ENCODE measurements at regions not wholly inside any gene's neighbourhood (a gene's known extent, or its start where the extent isn't known, plus 50 kb on each side); places are given as distances from the start of the nearest gene placed in this dataset.

DNA sequence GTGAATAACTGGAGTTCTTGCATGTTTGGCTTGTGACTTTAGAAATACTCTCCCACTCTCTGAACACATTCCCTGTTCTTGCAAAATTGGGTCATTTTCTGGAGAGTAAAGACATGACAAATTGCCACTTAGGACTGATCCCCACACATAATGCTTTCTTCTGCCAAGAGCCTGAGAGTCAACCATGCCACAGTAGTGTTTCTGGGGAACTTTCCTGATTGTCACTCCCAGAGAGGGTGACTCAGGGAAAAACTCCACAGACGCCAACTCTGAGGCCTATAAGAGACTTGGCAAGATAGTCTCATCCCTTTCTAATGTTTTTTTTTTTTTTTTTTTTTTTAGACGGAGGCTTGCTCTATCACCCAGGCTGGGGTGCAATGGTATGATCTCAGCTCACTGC, 157.8 kb downstream of the ATG4C start:
- H3K4me1 ChIP-seq (ENCODE audit: insufficient read depth, low read length) = no peaks in the 10 kb centered on the region
- no peaks in the 10 kb centered on the region for H4K20me1 ChIP-seq (ENCODE audit: insufficient read depth, low read length)
- TF ChIP-seq, protein P1, sequence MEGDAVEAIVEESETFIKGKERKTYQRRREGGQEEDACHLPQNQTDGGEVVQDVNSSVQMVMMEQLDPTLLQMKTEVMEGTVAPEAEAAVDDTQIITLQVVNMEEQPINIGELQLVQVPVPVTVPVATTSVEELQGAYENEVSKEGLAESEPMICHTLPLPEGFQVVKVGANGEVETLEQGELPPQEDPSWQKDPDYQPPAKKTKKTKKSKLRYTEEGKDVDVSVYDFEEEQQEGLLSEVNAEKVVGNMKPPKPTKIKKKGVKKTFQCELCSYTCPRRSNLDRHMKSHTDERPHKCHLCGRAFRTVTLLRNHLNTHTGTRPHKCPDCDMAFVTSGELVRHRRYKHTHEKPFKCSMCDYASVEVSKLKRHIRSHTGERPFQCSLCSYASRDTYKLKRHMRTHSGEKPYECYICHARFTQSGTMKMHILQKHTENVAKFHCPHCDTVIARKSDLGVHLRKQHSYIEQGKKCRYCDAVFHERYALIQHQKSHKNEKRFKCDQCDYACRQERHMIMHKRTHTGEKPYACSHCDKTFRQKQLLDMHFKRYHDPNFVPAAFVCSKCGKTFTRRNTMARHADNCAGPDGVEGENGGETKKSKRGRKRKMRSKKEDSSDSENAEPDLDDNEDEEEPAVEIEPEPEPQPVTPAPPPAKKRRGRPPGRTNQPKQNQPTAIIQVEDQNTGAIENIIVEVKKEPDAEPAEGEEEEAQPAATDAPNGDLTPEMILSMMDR (IDR thresholded peaks at IDR 0.05; ENCODE audit: extremely low read depth, low read depth, low read length) = no peak
- no peaks in the 10 kb centered on the region for H3K79me2 ChIP-seq (ENCODE audit: insufficient read depth, low read length)
- no peak for DNase-seq (ENCODE audit: insufficient read length, low spot score, missing footprints)
- H2AFZ ChIP-seq (ENCODE audit: low read length) = no peak overlapping the region
- no peak overlapping the region for H3K27ac ChIP-seq (ENCODE audit: low read depth, low read length)
- no peaks in the 10 kb centered on the region for H3K9me3 ChIP-seq (ENCODE audit: low read depth, low read length)
- no peaks in the 10 kb centered on the region for H3K27me3 ChIP-seq (ENCODE audit: insufficient read depth, low read length)
- no peaks in the 10 kb centered on the region for H3K36me3 ChIP-seq (ENCODE audit: insufficient read depth, low read length)
- H3K4me2 ChIP-seq (ENCODE audit: insufficient read depth, low read length) = no peak overlapping the region
- H3K4me3 ChIP-seq (ENCODE audit: insufficient read depth, low read length) = no peak overlapping the region

DNA sequence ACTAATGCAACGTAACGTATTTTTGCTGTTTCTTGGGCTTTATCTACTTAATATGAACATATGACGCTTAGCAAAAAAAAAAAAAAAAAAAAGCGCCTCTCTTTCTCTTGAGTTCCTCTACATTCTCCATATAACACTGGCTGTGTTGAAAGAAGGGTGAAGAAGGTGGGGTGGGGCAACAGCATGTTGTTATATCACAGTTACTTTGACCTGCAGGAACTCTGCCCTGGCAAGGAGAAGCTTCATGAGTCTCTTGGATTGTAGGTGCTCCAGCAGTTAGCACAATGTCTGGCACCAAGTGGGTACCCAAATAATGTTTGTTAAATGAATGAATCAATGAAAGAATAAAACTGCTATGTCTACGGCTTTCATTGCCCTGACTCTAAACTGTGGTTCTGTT, 162.6 kb downstream of the ATG4C start:
- H3K4me3 ChIP-seq (ENCODE audit: insufficient read depth, low read length) = no peak overlapping the region
- H3K27me3 ChIP-seq (ENCODE audit: insufficient read depth, low read length) = peaks cover 3% of the 10 kb centered on the region
- H3K36me3 ChIP-seq (ENCODE audit: insufficient read depth, low read length) = no peaks in the 10 kb centered on the region
- H3K79me2 ChIP-seq (ENCODE audit: insufficient read depth, low read length) = no peaks in the 10 kb centered on the region
- H3K9me3 ChIP-seq (ENCODE audit: low read depth, low read length) = no peaks in the 10 kb centered on the region
- DNase-seq (ENCODE audit: insufficient read length, low spot score, missing footprints) = no peak
- no peaks in the 10 kb centered on the region for H3K4me1 ChIP-seq (ENCODE audit: insufficient read depth, low read length)
- no peak overlapping the region for H2AFZ ChIP-seq (ENCODE audit: low read length)
- H3K27ac ChIP-seq (ENCODE audit: low read depth, low read length) = no peak overlapping the region
- H4K20me1 ChIP-seq (ENCODE audit: insufficient read depth, low read length) = no peaks in the 10 kb centered on the region
- TF ChIP-seq, protein P1 (IDR thresholded peaks at IDR 0.05; ENCODE audit: extremely low read depth, low read depth, low read length) = no peak
- no peak overlapping the region for H3K4me2 ChIP-seq (ENCODE audit: insufficient read depth, low read length)

DNA sequence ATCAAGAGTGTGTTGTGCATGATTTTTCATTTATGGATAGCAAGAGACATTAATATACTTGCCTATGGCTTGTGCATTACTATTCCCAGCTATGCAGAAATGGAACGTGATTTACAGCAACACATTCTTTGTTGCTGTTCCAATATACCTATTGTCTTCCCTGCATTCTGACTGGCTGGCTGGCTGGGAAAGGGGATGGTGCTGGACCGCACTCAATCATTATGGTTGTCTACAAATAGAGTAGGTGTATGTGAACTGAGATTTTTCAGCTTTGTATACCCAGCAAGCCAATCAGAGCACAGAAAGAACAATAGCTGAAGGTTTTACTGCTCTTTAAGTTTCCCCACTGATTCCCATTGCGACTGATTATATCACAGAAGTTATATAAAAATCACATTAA, 167.5 kb downstream of the ATG4C start:
- Histone ChIP-seq H3K27ac (ENCODE audit: low read depth, low read length) (no peak overlapping the region), H3K36me3 (ENCODE audit: insufficient read depth, low read length) (no peaks in the 10 kb centered on the region), H2AFZ (ENCODE audit: low read length) (no peak overlapping the region), H3K4me3 (ENCODE audit: insufficient read depth, low read length) (no peak overlapping the region), H3K9me3 (ENCODE audit: low read depth, low read length) (no peaks in the 10 kb centered on the region), H4K20me1 (ENCODE audit: insufficient read depth, low read length) (no peaks in the 10 kb centered on the region), H3K79me2 (ENCODE audit: insufficient read depth, low read length) (no peaks in the 10 kb centered on the region), H3K4me2 (ENCODE audit: insufficient read depth, low read length) (no peak overlapping the region), H3K27me3 (ENCODE audit: insufficient read depth, low read length) (peaks cover 11% of the 10 kb centered on the region), H3K4me1 (ENCODE audit: insufficient read depth, low read length) (no peaks in the 10 kb centered on the region)
- DNase-seq (ENCODE audit: insufficient read length, low spot score, missing footprints) = no peak
- TF ChIP-seq, protein P1 (IDR thresholded peaks at IDR 0.05; ENCODE audit: extremely low read depth, low read depth, low read length) = no peak

DNA sequence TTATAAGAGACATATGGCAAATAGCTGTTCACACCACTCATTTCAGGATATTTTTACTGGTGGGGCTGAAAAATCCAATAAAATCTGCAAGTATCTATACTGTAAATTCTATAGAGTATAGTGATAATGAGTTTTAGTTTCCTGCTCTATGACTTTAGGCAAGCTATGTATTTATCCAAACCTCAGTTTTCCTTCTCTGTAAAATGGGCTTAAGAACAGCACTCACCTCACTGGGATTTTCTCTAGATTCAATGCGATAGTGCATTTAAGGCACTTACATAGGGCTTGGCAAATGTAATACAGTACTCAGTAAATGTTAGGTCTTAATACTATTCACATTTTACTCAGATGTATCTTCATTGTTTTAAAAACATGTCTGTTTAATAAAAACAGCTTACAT, 168.7 kb downstream of the ATG4C start:
- H2AFZ ChIP-seq (ENCODE audit: low read length) = no peak overlapping the region
- no peaks in the 10 kb centered on the region for H3K4me1 ChIP-seq (ENCODE audit: insufficient read depth, low read length)
- H3K4me2 ChIP-seq (ENCODE audit: insufficient read depth, low read length) = no peak overlapping the region
- H4K20me1 ChIP-seq (ENCODE audit: insufficient read depth, low read length) = no peaks in the 10 kb centered on the region
- no peak overlapping the region for H3K4me3 ChIP-seq (ENCODE audit: insufficient read depth, low read length)
- DNase-seq (ENCODE audit: insufficient read length, low spot score, missing footprints) = no peak
- H3K9me3 ChIP-seq (ENCODE audit: low read depth, low read length) = no peaks in the 10 kb centered on the region
- peaks cover 11% of the 10 kb centered on the region for H3K27me3 ChIP-seq (ENCODE audit: insufficient read depth, low read length)
- no peak overlapping the region for H3K27ac ChIP-seq (ENCODE audit: low read depth, low read length)
- TF ChIP-seq, protein P1 (IDR thresholded peaks at IDR 0.05; ENCODE audit: extremely low read depth, low read depth, low read length) = no peak
- H3K79me2 ChIP-seq (ENCODE audit: insufficient read depth, low read length) = no peaks in the 10 kb centered on the region
- no peaks in the 10 kb centered on the region for H3K36me3 ChIP-seq (ENCODE audit: insufficient read depth, low read length)

Data from osteoblast (primary cell).